Hepatocyte (in vitro differentiated cells): ENCODE measurements at regions not wholly inside any gene's neighbourhood (a gene's known extent, or its start where the extent isn't known, plus 50 kb on each side); places are given as distances from the start of the nearest gene placed in this dataset.

Experiments used
- CTCF ChIP-seq: fragments of 200-600 bp; sonication (generic); IDR thresholded peaks from 2 replicates; pipeline ENCODE4 v1.5.1; 2016; ENCODE audit warnings: antibody characterized with exemption, mild to moderate bottlenecking; ENCODE audit not compliant: poor library complexity
- EZH2 ChIP-seq: fragments of 200-600 bp; sonication (generic); IDR thresholded peaks from 2 replicates; pipeline ENCODE4 v1.6.1; 2016; ENCODE audit warnings: antibody characterized with exemption, mild to moderate bottlenecking, borderline replicate concordance

GRCh38 chr2:15753233-15753798 lies 161.6 kb downstream of the DDX1 start:
- TF ChIP-seq CTCF (no peak), EZH2 (no peak)
